ENCODE measurements at regions not wholly inside any gene's neighbourhood (a gene's known extent, or its start where the extent isn't known, plus 50 kb on each side); places are given as distances from the start of the nearest gene placed in this dataset.
"Not testable (repeated sequence)": the region's sequence is repeated elsewhere in the genome, so short reads cannot be mapped to it uniquely, and the experiment has no call there.

GRCh38 chr15:53210653-53211052 lies 420.5 kb upstream of the ONECUT1 start:
- no peak for DNase-seq

- no peak for DNase-seq
Measured at GRCh38 chr15:53209396-53210042, 419.4 kb upstream of the ONECUT1 start.

GRCh38 chr15:53208751-53209150 lies 418.6 kb upstream of the ONECUT1 start:
- DNase-seq = no peak

GRCh38 chr15:53203454-53203853 lies 413.3 kb upstream of the ONECUT1 start:
- DNase-seq = no peak

GRCh38 chr15:53202876-53203275 lies 412.7 kb upstream of the ONECUT1 start:
- DNase-seq = no peak

GRCh38 chr15:53197426-53197839 lies 407.3 kb upstream of the ONECUT1 start:
- peak; percentile 25 to 83 for DNase-seq

GRCh38 chr15:53196788-53197187 lies 406.7 kb upstream of the ONECUT1 start:
- DNase-seq = no peak

- DNase-seq = no peak
Measured at GRCh38 chr15:53196242-53196641, 406.1 kb upstream of the ONECUT1 start.

- DNase-seq = no peak
Measured at GRCh38 chr15:53193149-53193548, 403.0 kb upstream of the ONECUT1 start.

- no peak for DNase-seq
Measured at GRCh38 chr15:53189860-53190259, 399.7 kb upstream of the ONECUT1 start.

GRCh38 chr15:53183449-53183848 lies 393.3 kb upstream of the ONECUT1 start:
- DNase-seq = not testable (repeated sequence)

GRCh38 chr15:53171571-53171970 lies 381.4 kb upstream of the ONECUT1 start:
- no peak for DNase-seq

- DNase-seq = no peak
Measured at GRCh38 chr15:53166684-53167201, 376.6 kb upstream of the ONECUT1 start.

- DNase-seq = no peak
Measured at GRCh38 chr15:53165988-53166683, 376.0 kb upstream of the ONECUT1 start.

GRCh38 chr15:53160092-53160704 lies 370.1 kb upstream of the ONECUT1 start:
- no peak for DNase-seq

GRCh38 chr15:53159458-53159857 lies 369.3 kb upstream of the ONECUT1 start:
- DNase-seq = no peak

- DNase-seq = no peak
Measured at GRCh38 chr15:53158995-53159394, 368.9 kb upstream of the ONECUT1 start.

- no peak for DNase-seq
Measured at GRCh38 chr15:53133255-53133850, 343.2 kb upstream of the ONECUT1 start.

GRCh38 chr15:53130943-53131342 lies 340.8 kb upstream of the ONECUT1 start:
- DNase-seq = no peak

GRCh38 chr15:53129121-53129904 lies 339.2 kb upstream of the ONECUT1 start:
- DNase-seq = no peak

- no peak for DNase-seq
Measured at GRCh38 chr15:53128652-53129051, 338.5 kb upstream of the ONECUT1 start.

GRCh38 chr15:53126144-53126543 lies 336.0 kb upstream of the ONECUT1 start:
- no peak for DNase-seq

GRCh38 chr15:53122818-53123217 lies 332.7 kb upstream of the ONECUT1 start:
- no peak for DNase-seq

All from NCI-H526 (cell line).